Keratinocyte (primary cell): ENCODE measurements at regions not wholly inside any gene's neighbourhood (a gene's known extent, or its start where the extent isn't known, plus 50 kb on each side); places are given as distances from the start of the nearest gene placed in this dataset.

Experiments used
- DNase-seq: peaks from one replicate; pipeline ENCODE4 v3.0.0-alpha.2; 2011; ENCODE audit warnings: low read depth, missing footprints, low spot score
- FAIRE-seq: peaks from 2 replicates; lab custom pipeline; 2011; peaks lifted over from hg19 to GRCh38; lab: Jason Lieb, UNC
- H2AFZ ChIP-seq: 2 replicates; pipeline ENCODE4 v1.6.0; 2012; ENCODE audit warnings: low read length, control low read depth, inconsistent platforms; ENCODE audit not compliant: control insufficient read depth
- H3K27ac ChIP-seq: 2 replicates; pipeline ENCODE4 v1.5.1; 2011; ENCODE audit warnings: low read length; ENCODE audit not compliant: control insufficient read depth, insufficient read depth
- H3K27me3 ChIP-seq: 3 replicates; pipeline ENCODE4 v1.6.0; 2011; ENCODE audit warnings: low read length; ENCODE audit not compliant: control insufficient read depth, insufficient read depth; ENCODE audit errors: extremely low read depth
- H3K36me3 ChIP-seq, 2 experiments: 2 replicates in 1 of 2; 3 replicates in 1 of 2; pipeline ENCODE4 v1.5.1; 2011; ENCODE audit warnings: low read length in 2 of 2, mild to moderate bottlenecking in 1 of 2; ENCODE audit not compliant: control insufficient read depth in 2 of 2, insufficient read depth in 2 of 2; ENCODE audit errors: extremely low read depth in 1 of 2
- H3K4me1 ChIP-seq: 3 replicates; pipeline ENCODE4 v1.5.1; 2011; ENCODE audit warnings: low read length; ENCODE audit not compliant: control insufficient read depth, insufficient read depth; ENCODE audit errors: extremely low read depth
- H3K4me2 ChIP-seq: 3 replicates; pipeline ENCODE4 v1.6.0; 2011; ENCODE audit warnings: low read depth, low read length; ENCODE audit not compliant: control insufficient read depth, insufficient read depth; ENCODE audit errors: extremely low read depth
- H3K4me3 ChIP-seq, 3 experiments: fragments of 200-600 bp in 1 of 3; sonication (generic) in 1 of 3; 2 replicates in 2 of 3; 3 replicates in 1 of 3; pipeline ENCODE4 v1.5.1; 2011 to 2016; ENCODE audit warnings: low read length in 3 of 3, mild to moderate bottlenecking in 3 of 3, control low read depth in 2 of 3, inconsistent platforms in 1 of 3, low read depth in 1 of 3, mixed read lengths in 1 of 3, mixed run types in 1 of 3, moderate library complexity in 1 of 3; ENCODE audit not compliant: control insufficient read depth in 2 of 3, insufficient read depth in 2 of 3; ENCODE audit errors: extremely low read depth in 1 of 3
- H3K79me2 ChIP-seq: 2 replicates; pipeline ENCODE4 v1.6.0; 2012; ENCODE audit warnings: low read length; ENCODE audit not compliant: control insufficient read depth, insufficient read depth
- H3K9ac ChIP-seq: 3 replicates; pipeline ENCODE4 v1.6.0; 2011; ENCODE audit warnings: low read length; ENCODE audit not compliant: control insufficient read depth, insufficient read depth; ENCODE audit errors: extremely low read depth
- H3K9me1 ChIP-seq: 3 replicates; pipeline ENCODE4 v1.6.0; 2011; ENCODE audit warnings: low read length; ENCODE audit not compliant: control insufficient read depth, insufficient read depth; ENCODE audit errors: extremely low read depth
- H3K9me3 ChIP-seq: 2 replicates; pipeline ENCODE4 v1.5.1; 2012; ENCODE audit warnings: low read depth, low read length; ENCODE audit not compliant: control insufficient read depth
- H4K20me1 ChIP-seq: 3 replicates; pipeline ENCODE4 v1.6.0; 2011; ENCODE audit warnings: low read length; ENCODE audit not compliant: control insufficient read depth, insufficient read depth; ENCODE audit errors: extremely low read depth
- EZH2 ChIP-seq: IDR thresholded peaks from one replicate; pipeline ENCODE4 v1.6.1; 2012; ENCODE audit warnings: inconsistent platforms, mild to moderate bottlenecking, low read length, moderate library complexity
- dilution Hi-C: fragments of 300-500 bp; cut with MboI; formaldehyde crosslinking; loops from one replicate; pipeline ENCODE4 v1.7.0; 2020; ENCODE audit warnings: low sequenced_read_pairs; ENCODE audit not compliant: extremely low pct_ligation_motif_present
- TF ChIP-seq, protein P1 (sequence below), 3 experiments: IDR thresholded peaks in 1 of 3; conservative IDR thresholded peaks in 1 of 3; optimal IDR thresholded peaks in 1 of 3; 2 replicates in 2 of 3; 3 replicates in 1 of 3; pipeline versions ENCODE3 to v1.5.1; 2011; ENCODE audit warnings: low read length in 3 of 3, mild to moderate bottlenecking in 3 of 3, moderate library complexity in 2 of 3, control low read depth in 1 of 3, inconsistent platforms in 1 of 3; ENCODE audit not compliant: insufficient read depth in 2 of 3; ENCODE audit errors: extremely low read depth in 1 of 3

DNA sequence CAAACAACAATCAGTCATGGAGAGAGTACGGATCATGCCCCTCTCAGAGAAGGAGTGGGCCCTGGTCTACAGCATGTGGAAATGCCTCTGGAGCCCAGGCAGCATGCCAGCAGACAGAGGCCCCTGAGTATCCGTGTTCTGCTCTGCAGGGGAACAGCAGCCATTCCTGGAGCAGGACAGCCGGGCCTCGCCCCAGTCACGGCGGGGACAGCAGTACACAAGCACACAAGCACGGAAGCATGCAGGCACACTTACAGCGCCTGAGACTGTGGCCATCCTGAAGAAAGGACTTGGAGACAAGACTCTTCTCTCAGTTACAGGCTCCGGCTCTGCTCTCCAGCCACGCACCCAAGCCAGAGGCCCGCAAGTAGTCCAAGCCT lies 102.6 kb upstream of the ALDH1B1 start:
- H3K36me3 ChIP-seq, result no peaks in the 10 kb centered on the region
- no peak overlapping the region for H3K27ac ChIP-seq
- no peaks in the 10 kb centered on the region for H4K20me1 ChIP-seq
- no peaks in the 10 kb centered on the region for H3K9me1 ChIP-seq
- dilution Hi-C loops, result no loop called here
- no peaks in the 10 kb centered on the region for H3K79me2 ChIP-seq
- H2AFZ ChIP-seq, result no peak overlapping the region
- H3K9me3 ChIP-seq, result no peaks in the 10 kb centered on the region
- H3K27me3 ChIP-seq, result peaks cover 9% of the 10 kb centered on the region
- no peak for FAIRE-seq
- TF ChIP-seq, protein P1, sequence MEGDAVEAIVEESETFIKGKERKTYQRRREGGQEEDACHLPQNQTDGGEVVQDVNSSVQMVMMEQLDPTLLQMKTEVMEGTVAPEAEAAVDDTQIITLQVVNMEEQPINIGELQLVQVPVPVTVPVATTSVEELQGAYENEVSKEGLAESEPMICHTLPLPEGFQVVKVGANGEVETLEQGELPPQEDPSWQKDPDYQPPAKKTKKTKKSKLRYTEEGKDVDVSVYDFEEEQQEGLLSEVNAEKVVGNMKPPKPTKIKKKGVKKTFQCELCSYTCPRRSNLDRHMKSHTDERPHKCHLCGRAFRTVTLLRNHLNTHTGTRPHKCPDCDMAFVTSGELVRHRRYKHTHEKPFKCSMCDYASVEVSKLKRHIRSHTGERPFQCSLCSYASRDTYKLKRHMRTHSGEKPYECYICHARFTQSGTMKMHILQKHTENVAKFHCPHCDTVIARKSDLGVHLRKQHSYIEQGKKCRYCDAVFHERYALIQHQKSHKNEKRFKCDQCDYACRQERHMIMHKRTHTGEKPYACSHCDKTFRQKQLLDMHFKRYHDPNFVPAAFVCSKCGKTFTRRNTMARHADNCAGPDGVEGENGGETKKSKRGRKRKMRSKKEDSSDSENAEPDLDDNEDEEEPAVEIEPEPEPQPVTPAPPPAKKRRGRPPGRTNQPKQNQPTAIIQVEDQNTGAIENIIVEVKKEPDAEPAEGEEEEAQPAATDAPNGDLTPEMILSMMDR (optimal IDR thresholded peaks at IDR 0.05 in 1 of 3, IDR thresholded peaks at IDR 0.05 in 1 of 3, conservative IDR thresholded peaks at IDR 0.05 in 1 of 3; ENCODE audit: extremely low read depth in 1 of 3, insufficient read depth in 2 of 3, low read length in 3 of 3), result no peak
- TF ChIP-seq EZH2, result no peak
- no peak overlapping the region for H3K4me3 ChIP-seq
- no peak overlapping the region for H3K9ac ChIP-seq
- no peak for DNase-seq
- no peaks in the 10 kb centered on the region for H3K4me1 ChIP-seq
- H3K4me2 ChIP-seq, result no peak overlapping the region

DNA sequence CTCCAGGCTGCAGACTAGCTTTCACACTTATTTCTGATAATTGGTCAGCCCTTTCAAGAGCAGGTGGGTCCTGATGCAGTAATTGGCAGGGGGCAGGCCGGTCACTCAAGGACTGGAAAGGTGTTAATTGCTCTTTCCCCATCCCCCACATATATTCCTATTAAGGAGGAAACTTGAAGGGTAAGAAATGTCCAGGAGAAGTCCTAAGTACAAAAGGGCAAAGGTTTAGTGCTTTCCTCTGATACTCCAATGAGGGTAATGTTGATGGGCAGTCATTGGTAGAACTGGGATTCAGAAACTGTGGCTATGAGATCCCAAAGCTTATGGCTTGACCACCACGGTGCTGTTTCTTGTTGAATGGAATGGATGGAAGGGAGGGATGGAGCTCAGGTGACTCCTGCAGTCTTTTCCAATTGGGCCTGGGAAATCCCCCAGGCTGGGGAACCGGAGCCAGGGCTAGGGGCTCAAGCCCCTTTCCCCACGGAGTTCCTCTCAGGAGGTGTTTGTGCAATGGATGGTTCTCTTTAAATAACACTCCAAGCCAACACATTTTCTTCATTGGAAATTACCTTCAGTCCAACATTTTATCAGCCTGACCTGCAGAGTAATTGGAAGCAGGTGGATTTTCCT lies 103.2 kb upstream of the ALDH1B1 start:
- Histone ChIP-seq H3K4me2 (no peak overlapping the region), H3K27me3 (peaks cover 9% of the 10 kb centered on the region), H3K9me1 (no peaks in the 10 kb centered on the region), H2AFZ (no peak overlapping the region), H3K27ac (no peak overlapping the region), H3K79me2 (no peaks in the 10 kb centered on the region), H3K4me1 (no peaks in the 10 kb centered on the region), H3K36me3 (no peaks in the 10 kb centered on the region), H3K9me3 (no peaks in the 10 kb centered on the region), H4K20me1 (no peaks in the 10 kb centered on the region), H3K4me3 (no peak overlapping the region), H3K9ac (no peak overlapping the region)
- DNase-seq, result no peak
- TF ChIP-seq, protein P1 (optimal IDR thresholded peaks at IDR 0.05 in 1 of 3, IDR thresholded peaks at IDR 0.05 in 1 of 3, conservative IDR thresholded peaks at IDR 0.05 in 1 of 3; ENCODE audit: extremely low read depth in 1 of 3, insufficient read depth in 2 of 3, low read length in 3 of 3), result no peak
- TF ChIP-seq EZH2, result no peak
- FAIRE-seq, result no peak
- dilution Hi-C loops, result no loop called here
